B cell (primary cell): ENCODE measurements at regions not wholly inside any gene's neighbourhood (a gene's known extent, or its start where the extent isn't known, plus 50 kb on each side); places are given as distances from the start of the nearest gene placed in this dataset.

Experiments
- ATAC-seq: fragments of 200-7000 bp; cut with Tn5 transposase; one replicate; pipeline ENCODE4 v1.10.0; 2021; ENCODE audit warnings: low read depth, mild to moderate bottlenecking, moderate number of reproducible peaks, moderate library complexity
- CTCF ChIA-PET: fragments of 350-600 bp; sonication (Branson Sonifier 250); formaldehyde crosslinking; loops from one replicate; lab custom pipeline; 2021; ENCODE audit warnings: antibody characterized with exemption, inconsistent platforms; lab: Charles Lee
- POLR2A ChIA-PET: fragments of 350-600 bp; sonication (Branson Sonifier 250); formaldehyde crosslinking; loops from one replicate; lab custom pipeline; 2021; ENCODE audit warnings: antibody characterized with exemption; lab: Charles Lee
- DNase-seq: peaks from one replicate; pipeline ENCODE4 v3.0.0; 2013
- H2AFZ ChIP-seq: 2 replicates; pipeline ENCODE4 v1.6.1; 2012; ENCODE audit warnings: mild to moderate bottlenecking, low read depth, low read length; ENCODE audit not compliant: insufficient read depth, poor library complexity, severe bottlenecking
- H3K27ac ChIP-seq, 2 donors: 1 replicate in 1 of 2; 2 replicates in 1 of 2; pipeline ENCODE4 v1.5.1; 2012 to 2013; ENCODE audit warnings: low read length in 2 of 2, mild to moderate bottlenecking in 2 of 2, moderate library complexity in 1 of 2
- H3K27me3 ChIP-seq, 4 experiments: fragments of 200-600 bp in 1 of 4; sonication (generic) in 1 of 4; replicated peaks in 1 of 4; 1 replicate in 2 of 4; 2 replicates in 2 of 4; pipeline versions ENCODE4 v1.6.1 to v1.7.0; 2013 to 2016; ENCODE audit warnings: low read length in 3 of 4, mild to moderate bottlenecking in 2 of 4, mixed read lengths in 1 of 4, moderate library complexity in 1 of 4; ENCODE audit not compliant: insufficient read depth in 4 of 4, control insufficient read depth in 3 of 4; ENCODE audit errors: control extremely low read depth in 1 of 4
- H3K36me3 ChIP-seq, 2 experiments: replicated peaks in 1 of 2; 1 replicate in 1 of 2; 2 replicates in 1 of 2; pipeline versions ENCODE4 v1.6.1 to v1.7.1; 2013; ENCODE audit warnings: low read length in 1 of 2; ENCODE audit not compliant: insufficient read depth in 2 of 2, control insufficient read depth in 1 of 2; ENCODE audit errors: control extremely low read depth in 1 of 2, extremely low read depth in 1 of 2
- H3K4me1 ChIP-seq, 2 donors: fragments of 200-600 bp in 1 of 2; sonication (generic) in 1 of 2; 1 replicate in 1 of 2; 2 replicates in 1 of 2; pipeline versions ENCODE4 v1.5.1 to v1.6.1; 2013 to 2017; ENCODE audit warnings: low read length in 2 of 2; ENCODE audit not compliant: control insufficient read depth in 2 of 2, insufficient read depth in 2 of 2
- H3K4me2 ChIP-seq: replicated peaks from 2 replicates; pipeline ENCODE3; 2012; ENCODE audit warnings: mild to moderate bottlenecking, low read depth, low read length; ENCODE audit not compliant: poor library complexity, severe bottlenecking
- H3K4me3 ChIP-seq, 5 experiments: fragments of 200-600 bp in 1 of 5; sonication (generic) in 1 of 5; 1 replicate in 3 of 5; 2 replicates in 2 of 5; pipeline versions ENCODE4 v1.5.1 to v1.7.0; 2011 to 2016; ENCODE audit warnings: low read length in 4 of 5, mild to moderate bottlenecking in 4 of 5, low read depth in 2 of 5, control low read depth in 1 of 5, moderate library complexity in 1 of 5; ENCODE audit not compliant: insufficient read depth in 1 of 5; ENCODE audit errors: control extremely low read depth in 1 of 5, extremely low read depth in 1 of 5
- H3K79me2 ChIP-seq: fragments of 200-600 bp; sonication (generic); one replicate; pipeline ENCODE4 v1.6.0; 2016; ENCODE audit warnings: low read length; ENCODE audit not compliant: control insufficient read depth, insufficient read depth
- H3K9ac ChIP-seq: fragments of 200-600 bp; sonication (generic); 2 replicates; pipeline ENCODE4 v1.6.1; 2017; ENCODE audit warnings: mild to moderate bottlenecking, low read length, moderate library complexity
- H3K9me3 ChIP-seq, 3 donors: one replicate each; pipeline versions ENCODE4 v1.6.1 to v1.7.1; 2013; ENCODE audit warnings: low read length in 2 of 3; ENCODE audit not compliant: control insufficient read depth in 2 of 3, insufficient read depth in 1 of 3; ENCODE audit errors: control extremely low read depth in 1 of 3
- H4K20me1 ChIP-seq: 2 replicates; pipeline ENCODE4 v1.6.0; 2012; ENCODE audit warnings: mild to moderate bottlenecking, low read length; ENCODE audit not compliant: insufficient read depth, control insufficient read depth, poor library complexity, severe bottlenecking
- H3K27ac Mint-ChIP-seq: one replicate; pipeline ENCODE4 v1.8.0; 2021; ENCODE audit warnings: mixed read lengths
- H3K27me3 Mint-ChIP-seq: one replicate; pipeline ENCODE4 v1.8.0; 2021; ENCODE audit warnings: mixed read lengths
- H3K4me1 Mint-ChIP-seq: one replicate; pipeline ENCODE4 v1.8.0; 2021; ENCODE audit warnings: mixed read lengths
- H3K4me3 Mint-ChIP-seq: one replicate; pipeline ENCODE4 v1.8.0; 2021; ENCODE audit warnings: mixed read lengths
- H3K9me3 Mint-ChIP-seq: one replicate; pipeline ENCODE4 v1.8.0; 2022; ENCODE audit warnings: mixed read lengths; ENCODE audit not compliant: insufficient read depth
- CTCF ChIP-seq: fragments of 200-600 bp; IDR thresholded peaks from one replicate; pipeline ENCODE4 v1.8.0; 2022; ENCODE audit warnings: antibody characterized with exemption, mild to moderate bottlenecking
- EZH2 ChIP-seq: IDR thresholded peaks from 2 replicates; pipeline ENCODE4 v1.6.1; 2012; ENCODE audit warnings: borderline replicate concordance, low read depth, mild to moderate bottlenecking, moderate library complexity, low read length; ENCODE audit not compliant: insufficient read depth, poor library complexity, severe bottlenecking
- WGBS: methylation state at CpG from one replicate; pipeline ENCODE4 v1.1.5; 2013; ENCODE audit warnings: missing lambda C conversion rate; ENCODE audit not compliant: insufficient coverage; 5-methylcytosine and 5-hydroxymethylcytosine counted together
- intact Hi-C: fragments of 100-400 bp; cut with micrococcal nuclease; formaldehyde crosslinking; loops from one replicate; pipeline ENCODE4 v1.10.0; 2022

GRCh38 chr19:23507446-23507845 lies 112.2 kb upstream of the ZNF91 start:
- Histone ChIP-seq H3K4me2 (no peak overlapping the region), H3K79me2 (no peaks in the 10 kb centered on the region), H3K27me3 (no peaks in the 10 kb centered on the region), H3K9ac (no peak overlapping the region), H3K4me3 (no peak overlapping the region), H3K9me3 (peaks cover 0 to 15% (median 3%) of the 10 kb centered on the region in 3 donors), H2AFZ (no peak overlapping the region), H4K20me1 (no peaks in the 10 kb centered on the region), H3K36me3 (no peaks in the 10 kb centered on the region), H3K27ac (no peak overlapping the region), H3K4me1 (no peaks in the 10 kb centered on the region)
- no peak overlapping the region for H3K27ac Mint-ChIP-seq
- no peak for DNase-seq
- intact Hi-C loops: no loop called here
- no peak for ATAC-seq
- ChIA-PET POLR2A (no interaction called here), CTCF (no interaction called here)
- 100% methylated on average over 3 of the region's 7 CpGs for WGBS
- no peaks in the 10 kb centered on the region for H3K4me1 Mint-ChIP-seq
- no peaks in the 10 kb centered on the region for H3K27me3 Mint-ChIP-seq
- peaks cover 2% of the 10 kb centered on the region for H3K9me3 Mint-ChIP-seq
- no peak overlapping the region for H3K4me3 Mint-ChIP-seq
- TF ChIP-seq CTCF (no peak), EZH2 (no peak)

DNA sequence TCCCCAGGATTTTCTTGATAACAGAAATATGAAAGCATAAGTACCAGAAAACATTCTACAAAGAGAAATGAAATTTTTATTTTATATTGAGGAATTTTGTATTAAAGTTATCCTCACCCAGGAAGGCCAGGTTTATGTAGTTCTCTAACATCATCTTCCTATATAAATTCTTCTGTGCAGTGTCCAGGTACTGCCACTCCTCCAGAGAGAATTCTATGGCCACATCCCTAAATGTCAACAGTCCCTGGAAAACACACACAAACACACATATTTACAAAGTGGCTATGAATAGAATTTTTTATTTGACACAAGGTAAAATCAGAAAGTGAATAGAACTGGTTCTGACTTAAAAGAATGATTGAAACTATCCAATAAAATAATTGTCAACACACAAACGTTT lies 110.5 kb upstream of the ZNF91 start:
- no peak overlapping the region for H3K9ac ChIP-seq
- H2AFZ ChIP-seq: no peak overlapping the region
- no peak overlapping the region for H3K27ac ChIP-seq
- ChIA-PET CTCF (interaction anchor here (0.7 kb wide), 1 partner anchor 10 kb away, joined by 3 read pairs; no protein-coding TSS in a partner anchor), POLR2A (no interaction called here)
- Mint-ChIP-seq H3K27me3 (no peaks in the 10 kb centered on the region), H3K4me1 (no peaks in the 10 kb centered on the region), H3K4me3 (no peak overlapping the region), H3K9me3 (peaks cover 2% of the 10 kb centered on the region), H3K27ac (no peak overlapping the region)
- peaks cover 0 to 7% (median 3%) of the 10 kb centered on the region in 3 donors for H3K9me3 ChIP-seq
- TF ChIP-seq EZH2 (no peak), CTCF (no peak)
- intact Hi-C loops: no loop called here
- DNase-seq (no peak), ATAC-seq (no peak)
- H3K4me2 ChIP-seq: no peak overlapping the region
- WGBS: no CpG with 5 or more reads among the region's 1 CpG
- no peaks in the 10 kb centered on the region for H4K20me1 ChIP-seq
- no peaks in the 10 kb centered on the region for H3K79me2 ChIP-seq
- no peaks in the 10 kb centered on the region for H3K36me3 ChIP-seq
- no peak overlapping the region for H3K4me3 ChIP-seq
- no peaks in the 10 kb centered on the region for H3K27me3 ChIP-seq
- no peaks in the 10 kb centered on the region for H3K4me1 ChIP-seq
